Posterior vena cava (tissue), 2 donors: ENCODE measurements at regions not wholly inside any gene's neighbourhood (a gene's known extent, or its start where the extent isn't known, plus 50 kb on each side); places are given as distances from the start of the nearest gene placed in this dataset.
"Not testable (repeated sequence)": the region's sequence is repeated elsewhere in the genome, so short reads cannot be mapped to it uniquely, and the experiment has no call there.

Source experiments
- DNase-seq: peaks from one replicate; pipeline ENCODE4 v3.0.0-alpha.2; 2020; ENCODE audit warnings: low spot score
- intact Hi-C, 2 donors: fragments of 100-400 bp; cut with DNase I; formaldehyde crosslinking; loops; one replicate each; pipeline versions ENCODE4 v1.14.1 to v1.14.2; 2022 to 2023
- donor health status: DM: yes; HTN: yes; CAD: no.
- donor health status: DM: yes; HTN: yes; CAD: no.

- intact Hi-C loops: no loop called here
- DNase-seq: no peak
These were observed 122.1 kb downstream of the CD164 start for GRCh38 chr6:109260126-109260525.

- intact Hi-C loops: no loop called here
- DNase-seq: no peak
These were observed 124.1 kb downstream of the CD164 start for GRCh38 chr6:109258129-109258528.

DNA sequence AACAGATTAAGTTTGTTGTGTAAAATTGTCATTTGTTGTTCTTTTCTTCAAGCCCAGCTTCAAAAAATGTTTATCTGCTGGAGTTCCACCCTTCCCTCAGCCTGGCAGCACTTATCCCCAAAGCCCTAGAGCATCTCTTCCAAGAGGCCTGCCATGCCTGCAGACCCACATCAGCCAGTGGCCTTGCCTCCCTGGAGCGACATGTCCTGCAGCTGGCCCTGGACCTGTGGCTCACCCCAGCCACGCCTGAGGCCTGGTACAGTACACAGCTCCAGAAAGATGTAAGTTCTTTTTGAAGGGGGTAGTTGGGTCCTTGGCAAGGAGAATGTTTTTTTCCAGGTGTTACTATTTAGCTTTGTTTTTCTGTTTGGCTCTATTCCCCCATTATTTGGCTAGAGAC lies 124.8 kb downstream of the CD164 start:
- no peak for DNase-seq
- intact Hi-C loops: no loop called here

- intact Hi-C loops: no loop called here
These were observed 126.2 kb downstream of the CD164 start for GRCh38 chr6:109255946-109256640.

DNA sequence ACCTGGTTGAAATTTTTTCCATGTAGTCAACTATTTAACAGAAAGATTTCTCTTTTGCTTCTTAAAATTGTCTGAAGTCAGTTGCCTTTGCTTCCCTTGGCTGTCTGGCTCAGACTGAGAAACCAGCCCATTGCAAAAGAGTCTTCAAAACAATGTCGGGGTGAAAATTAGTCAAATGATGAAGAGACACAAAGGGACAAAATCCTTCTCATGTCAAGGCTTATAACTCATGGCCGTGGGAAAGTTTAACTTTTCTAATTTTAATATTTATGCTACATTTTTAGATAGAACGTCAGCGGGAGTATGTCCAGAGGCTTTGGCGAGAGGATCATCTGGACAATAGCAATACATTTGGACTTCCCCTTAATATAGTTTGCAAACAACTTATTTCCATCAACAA lies 127.2 kb downstream of the CD164 start:
- no peak for DNase-seq
- intact Hi-C loops: no loop called here

More at GRCh38 chr6:109255946-109256640, 126.2 kb downstream of the CD164 start:
- no peak for DNase-seq

GRCh38 chr6:109253366-109253765 lies 128.9 kb downstream of the CD164 start:
- DNase-seq: no peak
- intact Hi-C loops: no loop called here

DNA sequence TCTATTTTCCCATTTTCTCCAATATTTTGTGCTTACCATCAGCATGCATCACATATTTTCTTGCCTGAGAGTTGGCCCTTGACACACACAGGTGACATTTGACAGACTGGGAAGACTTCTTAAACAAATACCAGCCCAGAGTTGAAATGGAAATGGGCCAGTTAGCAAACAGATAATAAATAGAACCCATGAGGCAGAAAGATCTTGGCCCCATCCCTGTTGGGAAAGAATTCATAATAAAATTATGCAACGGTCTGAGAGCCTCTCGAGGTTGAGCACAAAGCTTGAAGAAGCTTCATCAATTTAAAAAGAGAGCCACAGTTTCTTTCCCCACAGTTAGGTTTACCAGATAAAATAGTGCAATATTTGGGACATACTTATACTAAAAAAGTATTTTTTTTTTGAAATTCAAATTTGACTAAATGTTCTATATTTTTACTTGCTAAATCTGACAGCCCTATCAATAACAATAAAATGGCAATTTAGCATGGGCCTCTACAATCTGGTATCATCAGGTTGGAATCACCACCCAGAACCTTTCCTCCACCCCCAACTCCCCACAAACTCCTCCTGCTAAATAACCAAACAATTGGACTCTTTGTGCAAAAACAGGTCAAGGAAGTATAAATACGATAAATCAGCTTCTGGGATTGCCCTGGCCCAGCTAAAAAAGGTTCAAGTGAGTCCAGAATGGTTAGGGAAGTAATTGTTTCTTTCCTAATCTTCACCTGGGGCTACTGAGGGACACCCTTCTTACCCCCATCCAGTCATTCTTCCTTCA lies 129.8 kb downstream of the CD164 start:
- intact Hi-C loops: no loop called here
- no peak for DNase-seq

GRCh38 chr6:109251839-109252238 lies 130.4 kb downstream of the CD164 start:
- intact Hi-C loops: no loop called here
- no peak for DNase-seq

DNA sequence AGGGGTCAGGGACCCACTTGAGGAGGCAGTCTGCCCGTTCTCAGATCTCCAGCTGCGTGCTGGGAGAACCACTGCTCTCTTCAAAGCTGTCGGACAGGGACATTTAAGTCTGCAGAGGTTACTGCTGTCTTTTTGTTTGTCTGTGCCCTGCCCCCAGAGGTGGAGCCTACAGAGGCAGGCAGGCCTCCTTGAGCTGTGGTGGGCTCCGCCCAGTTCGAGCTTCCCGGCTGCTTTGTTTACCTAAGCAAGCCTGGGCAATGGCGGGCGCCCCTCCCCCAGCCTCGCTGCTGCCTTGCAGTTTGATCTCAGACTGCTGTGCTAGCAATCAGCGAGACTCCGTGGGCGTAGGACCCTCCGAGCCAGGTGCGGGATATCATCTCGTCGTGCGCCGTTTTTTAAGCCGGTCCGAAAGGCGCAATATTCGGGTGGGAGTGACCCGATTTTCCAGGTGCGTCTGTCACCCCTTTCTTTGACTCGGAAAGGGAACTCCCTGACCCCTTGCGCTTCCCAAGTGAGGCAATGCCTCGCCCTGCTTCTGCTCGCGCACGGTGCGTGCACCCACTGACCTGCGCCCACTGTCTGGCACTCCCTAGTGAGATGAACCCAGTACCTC lies 131.6 kb downstream of the CD164 start:
- intact Hi-C loops: not testable (repeated sequence)

DNA sequence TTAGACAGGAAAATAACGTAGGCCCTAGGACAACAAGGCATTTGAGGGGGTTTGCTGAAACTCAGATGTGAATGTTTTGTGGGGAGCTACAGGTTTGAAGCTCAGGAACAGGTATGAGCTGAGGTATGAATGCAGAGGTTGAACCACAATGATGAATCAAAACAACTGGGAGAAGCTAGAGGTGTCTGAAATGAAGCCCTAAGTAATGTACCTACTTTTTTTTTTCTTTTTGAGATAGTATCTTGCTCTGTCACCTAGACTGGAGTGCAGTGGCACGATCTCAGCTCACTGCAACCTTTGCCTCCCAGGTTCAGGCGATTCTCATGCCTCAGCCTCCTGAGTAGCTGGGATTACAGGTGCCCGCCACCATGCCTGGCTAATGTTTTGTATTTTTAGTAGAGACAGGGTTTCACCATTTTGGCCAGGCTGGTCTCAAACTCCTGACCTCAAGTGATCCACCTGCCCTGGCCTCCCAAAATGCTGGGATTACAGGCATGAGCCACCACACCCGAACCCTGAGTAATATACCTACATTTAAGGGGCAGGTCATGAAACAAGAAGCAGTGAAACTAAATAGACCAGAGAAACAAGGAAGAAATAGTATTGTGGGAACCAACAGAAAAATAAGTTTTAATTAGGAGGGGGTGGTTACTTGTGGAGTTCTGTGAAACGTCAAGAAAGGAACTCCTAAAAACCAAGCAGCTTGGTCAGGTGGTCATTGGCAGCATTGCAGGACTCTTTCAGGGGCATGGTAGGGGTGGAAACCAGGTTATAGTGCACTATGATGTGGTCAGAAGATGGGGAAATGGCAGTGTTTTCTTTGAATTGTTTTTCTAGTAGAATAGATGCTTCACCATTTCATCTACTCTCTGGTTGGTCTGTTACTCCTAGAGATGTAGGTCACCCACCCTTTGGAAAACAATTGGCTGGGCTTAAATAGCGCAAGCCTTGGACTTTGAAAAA lies 138.1 kb downstream of the CD164 start:
- no peak for DNase-seq

More for the DNA sequence above, 131.6 kb downstream of the CD164 start:
- DNase-seq: not testable (repeated sequence)

GRCh38 chr6:109242925-109243324 lies 139.3 kb downstream of the CD164 start:
- DNase-seq: no peak
- intact Hi-C loops: no loop called here

More for the DNA sequence above, 138.1 kb downstream of the CD164 start:
- intact Hi-C loops: no loop called here

DNA sequence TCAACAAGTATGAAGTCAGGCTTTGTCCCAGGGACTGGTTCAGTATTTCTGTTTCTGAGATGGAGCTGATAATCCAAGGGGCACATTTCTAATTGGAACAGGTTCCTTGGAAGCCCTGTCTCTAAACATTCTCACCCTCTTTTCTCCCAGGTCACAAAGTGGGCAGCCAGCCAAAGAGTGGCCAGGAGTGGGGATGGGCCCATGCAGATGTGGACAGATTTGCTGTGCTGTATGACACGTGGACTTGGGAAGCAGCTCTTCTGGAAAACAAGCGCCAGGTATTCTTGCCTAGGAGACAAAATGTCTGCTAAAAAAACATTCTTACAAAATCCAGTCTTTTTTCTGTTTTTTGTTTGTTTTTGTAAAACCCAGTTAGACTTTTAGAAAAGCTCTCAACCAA lies 140.2 kb downstream of the CD164 start:
- intact Hi-C loops: no loop called here

GRCh38 chr6:109241199-109241598 lies 141.1 kb downstream of the CD164 start:
- intact Hi-C loops: no loop called here
- DNase-seq: no peak

More for the DNA sequence above, 140.2 kb downstream of the CD164 start:
- no peak for DNase-seq

- intact Hi-C loops: no loop called here
These were observed 141.7 kb downstream of the CD164 start for GRCh38 chr6:109240370-109241084.

DNA sequence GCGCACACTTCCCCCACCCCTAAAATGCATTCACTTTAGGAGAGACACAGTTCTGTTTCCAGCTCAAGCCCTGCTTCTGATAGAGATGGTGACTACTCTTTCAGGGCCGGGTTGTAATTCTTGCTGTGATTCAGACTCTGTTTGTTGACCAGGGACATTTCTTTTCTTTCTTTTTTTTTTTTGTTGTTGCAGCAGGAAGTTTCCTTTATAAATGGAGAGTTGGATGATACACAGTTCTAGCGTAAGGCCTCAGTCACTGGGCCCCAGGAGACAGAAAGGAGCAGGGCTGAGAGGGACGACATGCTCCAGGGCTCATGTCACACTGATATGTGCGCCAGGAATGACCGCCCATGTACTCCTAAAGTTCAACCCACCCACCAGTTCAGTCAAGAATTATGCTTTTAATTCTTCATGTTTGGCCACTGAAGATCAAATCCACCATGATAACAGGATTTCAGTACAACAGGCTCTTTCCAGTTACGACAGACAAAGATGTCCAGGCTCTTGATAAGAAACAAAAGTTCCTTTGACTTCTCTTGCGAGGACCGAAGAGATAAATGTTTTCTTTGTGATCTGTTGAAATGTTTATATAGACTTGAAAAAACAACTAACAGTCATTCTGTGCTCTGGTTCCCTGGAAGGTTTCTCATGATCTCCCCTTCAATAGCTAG lies 142.5 kb downstream of the CD164 start:
- intact Hi-C loops: no loop called here

More at GRCh38 chr6:109240370-109241084, 141.7 kb downstream of the CD164 start:
- no peak for DNase-seq

DNA sequence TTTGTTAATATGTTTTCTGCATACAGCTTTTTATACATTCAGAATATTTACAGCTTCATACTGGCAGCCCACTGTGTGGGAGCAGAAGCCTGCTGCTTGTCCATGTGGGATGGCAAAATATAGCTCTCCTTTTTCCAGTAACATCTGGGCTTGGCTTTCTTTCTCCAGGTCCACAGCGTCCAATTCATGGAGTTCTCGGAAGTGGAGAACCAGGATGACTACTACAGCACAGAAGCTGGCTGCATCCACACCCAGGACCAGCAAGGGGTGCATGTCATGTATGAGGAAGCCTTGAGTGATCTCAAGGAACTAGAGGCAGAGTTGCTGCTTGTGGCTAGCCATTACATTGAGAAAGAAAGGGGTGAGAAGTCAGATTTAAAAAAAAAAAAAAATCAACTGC lies 143.1 kb downstream of the CD164 start:
- intact Hi-C loops: no loop called here
- no peak for DNase-seq

More for the DNA sequence above, 142.5 kb downstream of the CD164 start:
- no peak for DNase-seq

GRCh38 chr6:109238396-109238795 lies 143.1 kb downstream of the CEP57L1 start:
- intact Hi-C loops: no loop called here
- no peak for DNase-seq

- intact Hi-C loops: no loop called here
These were observed 142.7 kb downstream of the CEP57L1 start for GRCh38 chr6:109237986-109238329.

More at GRCh38 chr6:109237986-109238329, 142.7 kb downstream of the CEP57L1 start:
- DNase-seq: no peak
